ENCODE measurements at regions not wholly inside any gene's neighbourhood (a gene's known extent, or its start where the extent isn't known, plus 50 kb on each side); places are given as distances from the start of the nearest gene placed in this dataset.

DNA sequence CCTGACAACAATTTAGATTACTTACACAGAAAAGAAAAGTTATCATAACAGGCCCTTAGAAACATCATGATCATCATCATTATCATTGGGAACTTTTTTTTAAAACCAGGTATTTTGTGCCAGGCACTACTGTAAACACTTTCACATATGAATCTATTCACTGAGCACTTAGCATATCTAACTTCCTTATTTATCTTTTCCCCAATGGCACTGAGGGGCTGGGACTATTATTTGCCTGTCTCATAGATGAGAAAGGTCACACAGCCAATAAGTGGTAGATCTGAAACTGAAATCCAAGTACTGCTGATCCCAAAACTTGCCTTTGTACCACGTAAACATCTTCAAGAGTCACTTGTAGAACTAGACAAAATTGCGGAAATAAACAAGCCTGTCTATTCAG, 184.2 kb upstream of the RBPJ start:
- TF ChIP-seq, protein P1, sequence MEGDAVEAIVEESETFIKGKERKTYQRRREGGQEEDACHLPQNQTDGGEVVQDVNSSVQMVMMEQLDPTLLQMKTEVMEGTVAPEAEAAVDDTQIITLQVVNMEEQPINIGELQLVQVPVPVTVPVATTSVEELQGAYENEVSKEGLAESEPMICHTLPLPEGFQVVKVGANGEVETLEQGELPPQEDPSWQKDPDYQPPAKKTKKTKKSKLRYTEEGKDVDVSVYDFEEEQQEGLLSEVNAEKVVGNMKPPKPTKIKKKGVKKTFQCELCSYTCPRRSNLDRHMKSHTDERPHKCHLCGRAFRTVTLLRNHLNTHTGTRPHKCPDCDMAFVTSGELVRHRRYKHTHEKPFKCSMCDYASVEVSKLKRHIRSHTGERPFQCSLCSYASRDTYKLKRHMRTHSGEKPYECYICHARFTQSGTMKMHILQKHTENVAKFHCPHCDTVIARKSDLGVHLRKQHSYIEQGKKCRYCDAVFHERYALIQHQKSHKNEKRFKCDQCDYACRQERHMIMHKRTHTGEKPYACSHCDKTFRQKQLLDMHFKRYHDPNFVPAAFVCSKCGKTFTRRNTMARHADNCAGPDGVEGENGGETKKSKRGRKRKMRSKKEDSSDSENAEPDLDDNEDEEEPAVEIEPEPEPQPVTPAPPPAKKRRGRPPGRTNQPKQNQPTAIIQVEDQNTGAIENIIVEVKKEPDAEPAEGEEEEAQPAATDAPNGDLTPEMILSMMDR (conservative IDR thresholded peaks at IDR 0.05) = no peak
- no peak for TF ChIP-seq EZH2 (IDR thresholded peaks at IDR 0.05; ENCODE audit: low read depth)

All from PC-9 (cell line).